Retinal pigment epithelial cell (primary cell): ENCODE measurements at regions not wholly inside any gene's neighbourhood (a gene's known extent, or its start where the extent isn't known, plus 50 kb on each side); places are given as distances from the start of the nearest gene placed in this dataset.

Experiments
- DNase-seq: peaks from one replicate; pipeline ENCODE4 v3.0.0-alpha.2; 2010; ENCODE audit warnings: low read depth
- H3K4me3 ChIP-seq: 2 replicates; pipeline ENCODE4 v1.5.1; 2011; ENCODE audit warnings: mild to moderate bottlenecking, low read length, control low read depth, moderate library complexity
- CTCF ChIP-seq: conservative IDR thresholded peaks from 2 replicates; pipeline ENCODE4 v1.5.1; 2011; ENCODE audit warnings: low read depth, low read length, control low read depth, inconsistent platforms

GRCh38 chr13:34627509-34628208 is 314.4 kb upstream of the NBEA start:
- DNase-seq, result no peak
- TF ChIP-seq CTCF, result no peak
- no peak overlapping the region for H3K4me3 ChIP-seq

- TF ChIP-seq CTCF, result no peak
- no peak for DNase-seq
- no peak overlapping the region for H3K4me3 ChIP-seq
Measured at GRCh38 chr13:34628209-34628682, 313.8 kb upstream of the NBEA start.

GRCh38 chr13:34634448-34634847 is 307.6 kb upstream of the NBEA start:
- H3K4me3 ChIP-seq, result no peak overlapping the region
- TF ChIP-seq CTCF, result no peak

GRCh38 chr13:34637138-34637537 is 304.9 kb upstream of the NBEA start:
- no peak for DNase-seq
- no peak for TF ChIP-seq CTCF

More at GRCh38 chr13:34634448-34634847, 307.6 kb upstream of the NBEA start:
- DNase-seq, result no peak

GRCh38 chr13:34637636-34638035 is 304.4 kb upstream of the NBEA start:
- DNase-seq, result no peak
- TF ChIP-seq CTCF, result no peak
- H3K4me3 ChIP-seq, result no peak overlapping the region

More at GRCh38 chr13:34637138-34637537, 304.9 kb upstream of the NBEA start:
- no peak overlapping the region for H3K4me3 ChIP-seq

GRCh38 chr13:34638897-34639296 is 303.2 kb upstream of the NBEA start:
- TF ChIP-seq CTCF, result no peak
- no peak overlapping the region for H3K4me3 ChIP-seq
- DNase-seq, result no peak

- no peak for DNase-seq
- H3K4me3 ChIP-seq, result no peak overlapping the region
- TF ChIP-seq CTCF, result no peak
Measured at GRCh38 chr13:34640179-34640992, 301.7 kb upstream of the NBEA start.
